ENCODE measurements at regions not wholly inside any gene's neighbourhood (a gene's known extent, or its start where the extent isn't known, plus 50 kb on each side); places are given as distances from the start of the nearest gene placed in this dataset.
"Not testable (repeated sequence)": the region's sequence is repeated elsewhere in the genome, so short reads cannot be mapped to it uniquely, and the experiment has no call there.

DNA sequence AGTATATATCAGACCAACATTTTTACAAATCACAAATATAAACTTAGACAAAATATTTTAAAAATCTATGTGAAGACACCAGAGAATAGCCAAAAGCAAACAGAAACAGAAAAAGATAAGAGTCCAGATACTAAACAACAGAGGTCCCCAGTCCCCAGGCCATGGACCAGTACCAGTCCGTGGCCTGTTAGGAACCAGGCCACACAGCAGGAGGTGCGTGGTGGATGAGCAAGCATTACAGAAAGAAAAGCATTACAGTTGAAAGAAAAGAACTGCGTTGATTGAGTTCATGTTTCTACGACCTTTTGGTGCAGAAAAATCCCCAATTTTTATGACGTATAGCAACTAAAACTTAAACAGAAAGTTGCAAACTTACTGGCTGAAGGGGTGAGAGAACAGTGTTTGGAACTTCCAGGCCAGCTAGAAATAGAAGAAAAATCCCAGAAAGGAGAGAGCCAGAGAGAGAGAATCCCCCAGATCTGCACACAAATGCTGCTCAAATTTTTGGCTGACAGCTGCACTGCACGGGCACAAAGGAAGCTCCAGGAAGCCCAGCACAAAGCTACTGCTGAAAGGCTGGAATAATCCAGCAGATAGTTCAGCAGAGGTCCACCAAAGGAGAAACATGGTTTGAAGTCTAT is 159.6 kb upstream of the C14orf180 start:
- no peaks in the 10 kb centered on the region for H3K79me2 ChIP-seq
- H3K9me3 ChIP-seq (ENCODE audit: low read depth): no peaks in the 10 kb centered on the region
- no peak for DNase-seq (ENCODE audit: low spot score)
- H4K20me1 ChIP-seq (ENCODE audit: insufficient read depth, poor library complexity, severe bottlenecking): no peaks in the 10 kb centered on the region
- no peaks in the 10 kb centered on the region for H3K27me3 ChIP-seq
- H3K9me2 ChIP-seq (replicated peaks; ENCODE audit: insufficient read depth): no peaks in the 10 kb centered on the region
- H2AFZ ChIP-seq: no peak overlapping the region
- no peaks in the 10 kb centered on the region for H3K4me1 ChIP-seq (ENCODE audit: insufficient read depth)
- H3K4me2 ChIP-seq: no peak overlapping the region
- TF ChIP-seq EZH2 (IDR thresholded peaks at IDR 0.05; ENCODE audit: borderline replicate concordance) (no peak), EZH2phosphoT487 (IDR thresholded peaks at IDR 0.05; ENCODE audit: low read depth, severe bottlenecking, unreplicated experiment) (no peak)
- TF ChIP-seq, protein P1, sequence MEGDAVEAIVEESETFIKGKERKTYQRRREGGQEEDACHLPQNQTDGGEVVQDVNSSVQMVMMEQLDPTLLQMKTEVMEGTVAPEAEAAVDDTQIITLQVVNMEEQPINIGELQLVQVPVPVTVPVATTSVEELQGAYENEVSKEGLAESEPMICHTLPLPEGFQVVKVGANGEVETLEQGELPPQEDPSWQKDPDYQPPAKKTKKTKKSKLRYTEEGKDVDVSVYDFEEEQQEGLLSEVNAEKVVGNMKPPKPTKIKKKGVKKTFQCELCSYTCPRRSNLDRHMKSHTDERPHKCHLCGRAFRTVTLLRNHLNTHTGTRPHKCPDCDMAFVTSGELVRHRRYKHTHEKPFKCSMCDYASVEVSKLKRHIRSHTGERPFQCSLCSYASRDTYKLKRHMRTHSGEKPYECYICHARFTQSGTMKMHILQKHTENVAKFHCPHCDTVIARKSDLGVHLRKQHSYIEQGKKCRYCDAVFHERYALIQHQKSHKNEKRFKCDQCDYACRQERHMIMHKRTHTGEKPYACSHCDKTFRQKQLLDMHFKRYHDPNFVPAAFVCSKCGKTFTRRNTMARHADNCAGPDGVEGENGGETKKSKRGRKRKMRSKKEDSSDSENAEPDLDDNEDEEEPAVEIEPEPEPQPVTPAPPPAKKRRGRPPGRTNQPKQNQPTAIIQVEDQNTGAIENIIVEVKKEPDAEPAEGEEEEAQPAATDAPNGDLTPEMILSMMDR (IDR thresholded peaks at IDR 0.05; ENCODE audit: poor library complexity): no peak
- no peaks in the 10 kb centered on the region for H3K36me3 ChIP-seq (replicated peaks; ENCODE audit: insufficient read depth, low read depth)
- H3K27ac ChIP-seq: no peak overlapping the region
- no peak overlapping the region for H3K4me3 ChIP-seq
- WGBS (ENCODE audit: low lambda C conversion rate, missing lambda C conversion rate): 62% methylated on average over 6 of the region's 6 CpGs

DNA sequence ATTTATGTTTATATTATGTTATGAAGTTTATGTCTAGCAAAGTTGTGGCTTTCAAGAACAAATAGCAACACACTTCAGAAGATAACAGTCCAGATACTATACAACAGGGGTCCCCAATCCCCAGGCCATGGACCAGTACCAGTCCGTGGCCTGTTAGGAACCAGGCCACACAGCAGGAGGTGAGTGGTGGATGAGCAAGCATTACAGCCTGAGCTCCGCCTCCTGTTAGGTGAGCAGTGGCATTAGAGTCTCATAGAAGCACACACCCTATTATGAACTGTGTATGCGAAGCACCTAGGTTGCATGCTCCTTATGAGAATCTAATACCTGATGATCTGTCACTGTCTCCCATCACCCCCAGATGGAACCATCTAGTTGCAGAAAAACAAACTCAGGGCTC is 159.0 kb upstream of the C14orf180 start:
- H3K9me3 ChIP-seq (ENCODE audit: low read depth); H3K9me2 ChIP-seq (replicated peaks; ENCODE audit: insufficient read depth); DNase-seq (ENCODE audit: low spot score); H3K4me1 ChIP-seq (ENCODE audit: insufficient read depth); H3K4me3 ChIP-seq; H3K4me2 ChIP-seq; H3K27ac ChIP-seq; H3K27me3 ChIP-seq; H2AFZ ChIP-seq; H4K20me1 ChIP-seq (ENCODE audit: insufficient read depth, poor library complexity, severe bottlenecking); H3K79me2 ChIP-seq; H3K36me3 ChIP-seq (replicated peaks; ENCODE audit: insufficient read depth, low read depth): not testable (repeated sequence)
- WGBS (ENCODE audit: low lambda C conversion rate, missing lambda C conversion rate): 85% methylated on average over 3 of the region's 3 CpGs

- Histone ChIP-seq H2AFZ (no peak overlapping the region), H3K36me3 (replicated peaks; ENCODE audit: insufficient read depth, low read depth) (no peaks in the 10 kb centered on the region), H3K9me3 (ENCODE audit: low read depth) (no peaks in the 10 kb centered on the region), H3K79me2 (no peaks in the 10 kb centered on the region), H3K4me1 (ENCODE audit: insufficient read depth) (no peaks in the 10 kb centered on the region), H3K27ac (no peak overlapping the region), H3K27me3 (no peaks in the 10 kb centered on the region), H4K20me1 (ENCODE audit: insufficient read depth, poor library complexity, severe bottlenecking) (no peaks in the 10 kb centered on the region), H3K4me3 (no peak overlapping the region), H3K4me2 (no peak overlapping the region), H3K9me2 (replicated peaks; ENCODE audit: insufficient read depth) (no peaks in the 10 kb centered on the region)
- 93% methylated on average over 13 of the region's 13 CpGs for WGBS (ENCODE audit: low lambda C conversion rate, missing lambda C conversion rate)
- TF ChIP-seq, protein P1 (IDR thresholded peaks at IDR 0.05; ENCODE audit: poor library complexity): no peak
- TF ChIP-seq EZH2phosphoT487 (IDR thresholded peaks at IDR 0.05; ENCODE audit: low read depth, severe bottlenecking, unreplicated experiment): no peak
- TF ChIP-seq EZH2 (IDR thresholded peaks at IDR 0.05; ENCODE audit: borderline replicate concordance): no peak
- no peak for DNase-seq (ENCODE audit: low spot score)
Observed at GRCh38 chr14:104420990-104421389, 158.6 kb upstream of the C14orf180 start.

DNA sequence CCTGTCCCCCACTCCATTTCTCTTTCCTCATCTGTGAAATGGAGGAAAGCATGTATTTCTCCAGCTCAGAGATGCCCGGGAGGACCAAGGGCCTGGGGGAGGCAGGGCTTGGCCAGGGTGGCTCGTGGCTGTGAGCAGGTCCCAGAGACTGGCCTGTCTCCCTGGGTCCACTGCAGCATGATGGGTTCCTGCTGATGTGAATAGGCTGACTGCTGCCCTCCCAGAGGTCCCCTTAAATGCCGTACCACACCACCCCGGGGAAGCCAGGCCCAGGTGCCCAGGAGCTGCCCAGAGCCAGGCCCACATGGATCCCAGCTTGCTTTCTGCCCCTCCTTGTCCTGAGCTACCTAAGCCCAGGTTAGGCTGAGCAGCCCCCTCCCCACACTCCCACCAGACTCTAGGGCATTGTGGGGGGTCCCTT is 158.2 kb upstream of the C14orf180 start:
- H3K9me2 ChIP-seq (replicated peaks; ENCODE audit: insufficient read depth): no peaks in the 10 kb centered on the region
- no peaks in the 10 kb centered on the region for H3K79me2 ChIP-seq
- H3K27ac ChIP-seq: no peak overlapping the region
- no peaks in the 10 kb centered on the region for H3K36me3 ChIP-seq (replicated peaks; ENCODE audit: insufficient read depth, low read depth)
- H2AFZ ChIP-seq: no peak overlapping the region
- H3K4me1 ChIP-seq (ENCODE audit: insufficient read depth): no peaks in the 10 kb centered on the region
- no peak for DNase-seq (ENCODE audit: low spot score)
- H3K4me2 ChIP-seq: no peak overlapping the region
- no peaks in the 10 kb centered on the region for H3K27me3 ChIP-seq
- H3K4me3 ChIP-seq: no peak overlapping the region
- WGBS (ENCODE audit: low lambda C conversion rate, missing lambda C conversion rate): 94% methylated on average over 4 of the region's 4 CpGs
- no peaks in the 10 kb centered on the region for H4K20me1 ChIP-seq (ENCODE audit: insufficient read depth, poor library complexity, severe bottlenecking)
- H3K9me3 ChIP-seq (ENCODE audit: low read depth): no peaks in the 10 kb centered on the region
- no peak for TF ChIP-seq EZH2phosphoT487 (IDR thresholded peaks at IDR 0.05; ENCODE audit: low read depth, severe bottlenecking, unreplicated experiment)
- TF ChIP-seq, protein P1 (IDR thresholded peaks at IDR 0.05; ENCODE audit: poor library complexity): no peak
- TF ChIP-seq EZH2 (IDR thresholded peaks at IDR 0.05; ENCODE audit: borderline replicate concordance): no peak
